ENCODE measurements at regions not wholly inside any gene's neighbourhood (a gene's known extent, or its start where the extent isn't known, plus 50 kb on each side); places are given as distances from the start of the nearest gene placed in this dataset.

DNA sequence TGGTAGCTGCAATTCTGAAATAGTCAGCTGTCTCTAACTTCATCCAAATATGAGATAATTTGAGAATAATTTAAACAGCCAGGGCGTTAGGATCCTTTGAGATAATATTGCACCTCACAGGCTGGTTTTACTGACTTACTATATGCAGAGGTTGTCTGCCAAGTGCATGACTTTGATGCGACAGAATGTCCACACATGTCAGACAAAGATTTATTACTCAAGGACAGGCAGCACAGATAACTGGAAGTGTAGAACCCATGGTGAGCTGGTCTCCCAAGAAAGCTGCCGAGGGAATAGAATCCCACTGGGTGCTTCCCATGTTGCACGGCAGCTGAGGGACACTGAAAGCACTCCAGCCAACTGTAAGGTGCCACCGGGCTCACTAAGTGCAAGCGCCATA is 166.2 kb upstream of the GALNTL6 start:
- no peak for TF ChIP-seq CTCF (IDR thresholded peaks at IDR 0.05; ENCODE audit: low read depth, low read length, missing control alignments)
- DNase-seq (ENCODE audit: extremely low read depth, low read depth) = no peak
- H3K4me3 ChIP-seq (replicated peaks; ENCODE audit: low read depth, low read length) = no peak overlapping the region

DNA sequence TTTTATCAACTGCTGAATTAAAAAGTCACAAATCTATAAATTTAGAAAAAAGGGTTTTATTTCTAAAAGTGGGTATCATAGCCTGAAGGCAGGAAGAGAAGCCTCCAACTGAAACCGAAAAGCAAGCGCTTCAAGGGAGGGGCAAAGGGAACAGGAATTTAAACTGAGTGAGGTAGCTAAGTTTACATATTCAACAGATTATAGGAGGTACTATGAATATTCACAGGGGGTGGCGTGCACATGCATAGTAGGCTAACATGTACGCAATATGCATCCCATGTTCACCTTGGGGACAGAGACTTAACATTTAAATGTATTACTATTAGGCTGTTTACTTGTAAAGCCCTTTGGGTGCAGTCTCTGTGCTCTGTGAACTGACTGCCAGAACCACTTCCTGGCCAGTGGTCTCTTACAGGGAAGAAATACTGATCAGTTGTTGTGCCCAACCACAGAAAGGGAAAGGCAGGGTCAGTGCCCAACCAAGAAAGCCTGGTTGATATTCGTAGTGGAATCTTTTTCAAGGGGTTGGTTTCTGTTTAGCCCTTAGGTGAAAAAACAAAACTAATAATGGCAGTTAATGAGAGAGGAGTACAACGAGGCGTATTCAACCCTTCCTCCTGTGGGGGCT is 168.7 kb upstream of the GALNTL6 start:
- no peak for TF ChIP-seq CTCF (IDR thresholded peaks at IDR 0.05; ENCODE audit: low read depth, low read length, missing control alignments)
- DNase-seq (ENCODE audit: extremely low read depth, low read depth) = no peak
- no peak overlapping the region for H3K4me3 ChIP-seq (replicated peaks; ENCODE audit: low read depth, low read length)

DNA sequence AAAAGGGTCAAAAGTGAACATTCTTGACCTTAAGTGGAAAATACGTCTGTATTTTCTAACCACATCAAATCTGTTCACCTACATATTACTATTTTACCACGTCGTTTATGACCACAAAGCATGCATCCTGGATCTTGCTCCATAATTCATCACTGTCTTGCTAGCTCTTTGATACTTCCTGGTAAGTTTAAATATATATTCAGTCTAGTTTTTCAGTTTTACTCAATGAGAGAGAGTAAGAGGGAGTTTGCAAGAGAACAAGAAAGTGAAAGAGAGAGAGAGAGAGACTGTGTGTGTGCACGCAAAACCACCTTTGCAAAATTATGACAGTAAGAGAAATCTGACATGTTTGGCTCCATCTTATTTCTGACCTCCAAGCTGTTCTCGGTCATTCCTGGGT is 173.7 kb upstream of the GALNTL6 start:
- no peak for DNase-seq (ENCODE audit: extremely low read depth, low read depth)
- no peak overlapping the region for H3K4me3 ChIP-seq (replicated peaks; ENCODE audit: low read depth, low read length)
- no peak for TF ChIP-seq CTCF (IDR thresholded peaks at IDR 0.05; ENCODE audit: low read depth, low read length, missing control alignments)

DNA sequence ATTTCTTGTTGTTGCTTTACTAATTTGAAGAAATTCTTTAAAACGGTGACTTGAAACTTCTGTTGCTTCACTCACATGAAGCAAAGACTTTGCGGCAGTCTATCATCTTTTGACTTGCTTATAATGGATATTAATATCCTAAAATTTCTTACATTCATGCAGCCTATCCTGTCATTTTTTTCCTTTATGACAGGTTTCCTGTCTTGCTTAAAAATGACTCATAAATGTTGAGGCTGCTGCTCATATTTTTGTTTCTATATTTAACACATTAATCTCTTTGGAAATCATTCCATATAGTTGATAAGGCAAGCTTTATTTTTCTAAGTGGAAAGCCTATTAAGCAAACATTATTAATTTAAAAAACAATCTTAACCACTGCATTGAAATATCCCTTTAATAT is 176.6 kb upstream of the GALNTL6 start:
- TF ChIP-seq CTCF (IDR thresholded peaks at IDR 0.05; ENCODE audit: low read depth, low read length, missing control alignments) = no peak
- no peak for DNase-seq (ENCODE audit: extremely low read depth, low read depth)

DNA sequence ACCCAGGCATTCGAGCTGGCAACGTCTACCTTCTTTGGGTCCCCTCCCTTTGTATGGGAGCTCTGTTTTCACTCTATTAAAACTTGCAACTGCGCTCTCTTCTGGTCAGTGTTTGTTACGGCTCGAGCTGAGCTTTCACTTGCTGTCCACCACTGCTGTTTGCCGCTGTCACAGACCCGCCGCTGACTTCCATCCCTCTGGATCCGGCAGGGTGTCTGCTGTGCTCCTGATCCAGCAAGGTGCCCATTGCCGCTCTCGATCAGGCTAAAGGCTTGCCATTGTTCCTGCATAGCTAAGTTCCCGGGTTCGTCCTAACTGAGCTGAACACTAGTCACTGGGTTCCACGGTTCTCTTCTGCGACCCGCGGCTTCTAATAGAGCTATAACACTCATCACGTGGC is 183.5 kb upstream of the GALNTL6 start:
- no peak overlapping the region for H3K4me3 ChIP-seq (replicated peaks; ENCODE audit: low read depth, low read length)
- no peak for TF ChIP-seq CTCF (IDR thresholded peaks at IDR 0.05; ENCODE audit: low read depth, low read length, missing control alignments)
- DNase-seq (ENCODE audit: extremely low read depth, low read depth) = no peak

More for the DNA sequence above, 176.6 kb upstream of the GALNTL6 start:
- H3K4me3 ChIP-seq (replicated peaks; ENCODE audit: low read depth, low read length) = no peak overlapping the region

- no peak for DNase-seq (ENCODE audit: extremely low read depth, low read depth)
- no peak overlapping the region for H3K4me3 ChIP-seq (replicated peaks; ENCODE audit: low read depth, low read length)
- no peak for TF ChIP-seq CTCF (IDR thresholded peaks at IDR 0.05; ENCODE audit: low read depth, low read length, missing control alignments)
Observed at GRCh38 chr4:171629182-171629581, 184.0 kb upstream of the GALNTL6 start.

DNA sequence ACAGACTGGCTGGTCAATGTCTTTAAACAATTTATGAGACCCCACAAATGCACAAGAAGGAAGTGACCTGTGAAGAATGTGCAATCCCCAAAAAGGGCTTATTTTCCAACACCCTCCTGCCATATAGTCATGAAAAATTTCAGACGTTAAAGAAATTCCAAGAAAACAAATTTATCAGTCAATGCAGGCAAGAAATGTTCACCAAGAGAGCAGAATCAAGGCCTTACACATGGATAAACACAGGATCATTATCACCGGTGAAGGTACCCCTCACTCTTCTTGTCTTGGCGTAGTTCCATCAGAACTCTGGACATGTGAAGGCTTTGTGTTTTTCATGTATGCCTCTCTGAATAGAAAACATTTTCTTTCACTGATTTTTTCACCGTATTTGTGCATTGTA is 186.7 kb upstream of the GALNTL6 start:
- no peak for DNase-seq (ENCODE audit: extremely low read depth, low read depth)
- H3K4me3 ChIP-seq (replicated peaks; ENCODE audit: low read depth, low read length) = no peak overlapping the region
- no peak for TF ChIP-seq CTCF (IDR thresholded peaks at IDR 0.05; ENCODE audit: low read depth, low read length, missing control alignments)

Data from HFF-Myc (cell line).